IPS DF 6.9 (cell line): ENCODE measurements at regions not wholly inside any gene's neighbourhood (a gene's known extent, or its start where the extent isn't known, plus 50 kb on each side); places are given as distances from the start of the nearest gene placed in this dataset.

Experiments used
- DNase-seq: peaks from one replicate; pipeline ENCODE4 v3.0.0-alpha.2; 2013; ENCODE audit warnings: low read depth, low spot score
- H3K27ac ChIP-seq: one replicate; pipeline ENCODE4 v1.5.1; 2013; ENCODE audit warnings: low read length, control low read depth
- H3K27me3 ChIP-seq: 2 replicates; pipeline ENCODE4 v1.6.1; 2013; ENCODE audit warnings: mild to moderate bottlenecking, low read length; ENCODE audit not compliant: control insufficient read depth, insufficient read depth
- H3K36me3 ChIP-seq: 2 replicates; pipeline ENCODE4 v1.6.1; 2013; ENCODE audit warnings: low read length; ENCODE audit not compliant: control insufficient read depth, insufficient read depth
- H3K4me1 ChIP-seq: 2 replicates; pipeline ENCODE4 v1.6.1; 2013; ENCODE audit warnings: low read length; ENCODE audit not compliant: control insufficient read depth, insufficient read depth
- H3K4me3 ChIP-seq: 2 replicates; pipeline ENCODE4 v1.5.1; 2013; ENCODE audit warnings: mild to moderate bottlenecking, low read length
- H3K9me3 ChIP-seq: 2 replicates; pipeline ENCODE4 v1.6.1; 2013; ENCODE audit warnings: low read length, inconsistent platforms; ENCODE audit not compliant: control insufficient read depth, insufficient read depth
- WGBS: extraction: QIAGEN DNeasy Blood & Tissue Kit; methylation state at CpG from one replicate; pipeline ENCODE4 v1.1.7; 2013; ENCODE audit warnings: mixed read lengths, missing lambda C conversion rate; ENCODE audit not compliant: insufficient read length, insufficient coverage; 5-methylcytosine and 5-hydroxymethylcytosine counted together

DNA sequence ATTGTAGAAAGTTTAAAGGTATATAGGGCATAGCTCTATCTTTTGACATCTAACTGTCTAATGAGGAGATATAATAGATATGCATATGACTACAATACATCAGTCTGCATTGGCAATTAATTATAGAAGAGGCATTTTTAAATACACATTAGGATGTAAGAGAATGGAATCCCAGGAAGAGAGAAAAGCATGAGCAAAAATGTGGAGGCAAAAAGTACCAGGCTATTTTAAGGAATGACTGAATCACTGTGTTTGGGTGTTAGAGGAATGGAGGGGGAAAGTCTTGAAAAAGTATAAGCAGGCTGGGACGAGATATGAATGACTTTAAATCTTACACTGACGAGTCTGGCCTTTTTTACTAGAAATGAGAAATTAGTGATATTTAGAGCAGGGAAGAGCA, 138.4 kb upstream of the ZNF462 start:
- no peak overlapping the region for H3K27ac ChIP-seq
- H3K4me3 ChIP-seq, result no peak overlapping the region
- H3K4me1 ChIP-seq, result no peaks in the 10 kb centered on the region
- DNase-seq, result no peak
- H3K27me3 ChIP-seq, result no peaks in the 10 kb centered on the region
- H3K9me3 ChIP-seq, result no peaks in the 10 kb centered on the region
- no peaks in the 10 kb centered on the region for H3K36me3 ChIP-seq
- WGBS, result no CpG with 5 or more reads among the region's 2 CpGs

DNA sequence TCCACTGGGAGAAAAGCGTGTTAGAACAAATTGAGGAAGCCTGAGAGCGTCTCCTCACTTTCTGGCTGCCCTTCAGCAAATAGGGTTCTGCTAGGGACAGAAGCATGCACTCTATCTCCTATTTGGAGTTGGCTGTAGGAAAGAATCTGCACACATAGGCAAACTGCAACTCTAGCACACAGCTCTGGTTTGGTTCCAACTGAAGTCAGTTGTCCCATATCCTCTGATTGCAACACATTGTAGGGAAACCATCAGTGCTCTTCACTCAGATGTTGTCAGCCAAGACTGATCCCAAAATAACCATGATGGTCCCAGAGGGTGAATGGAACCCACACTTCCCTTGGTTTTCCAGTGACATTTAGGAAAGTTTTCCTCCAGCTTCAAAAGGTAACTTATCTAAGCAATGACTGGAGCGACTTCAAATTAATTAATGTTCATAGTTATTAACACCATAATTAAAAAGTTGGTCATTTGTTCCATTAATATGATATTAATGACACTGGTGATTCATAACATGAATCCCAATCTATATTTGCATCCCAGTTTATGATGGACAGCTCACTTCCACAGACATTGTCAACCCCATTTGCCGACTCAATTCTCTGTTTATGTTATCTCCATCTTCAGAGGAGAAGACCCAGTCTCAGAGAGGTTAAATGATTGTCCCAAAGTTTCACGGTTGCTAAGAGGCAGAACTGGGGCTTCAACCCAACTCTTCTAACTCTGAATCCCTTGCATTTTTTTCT, 136.7 kb upstream of the ZNF462 start:
- no CpG with 5 or more reads among the region's 5 CpGs for WGBS
- no peak overlapping the region for H3K4me3 ChIP-seq
- no peaks in the 10 kb centered on the region for H3K36me3 ChIP-seq
- no peak for DNase-seq
- no peak overlapping the region for H3K27ac ChIP-seq
- H3K27me3 ChIP-seq, result no peaks in the 10 kb centered on the region
- no peaks in the 10 kb centered on the region for H3K9me3 ChIP-seq
- H3K4me1 ChIP-seq, result no peaks in the 10 kb centered on the region

- WGBS, result no CpG with 5 or more reads among the region's 3 CpGs
- Histone ChIP-seq H3K27ac (no peak overlapping the region), H3K27me3 (no peaks in the 10 kb centered on the region), H3K9me3 (no peaks in the 10 kb centered on the region), H3K4me3 (no peak overlapping the region), H3K36me3 (no peaks in the 10 kb centered on the region), H3K4me1 (no peaks in the 10 kb centered on the region)
- no peak for DNase-seq
Measured at GRCh38 chr9:106727969-106728368, 135.0 kb upstream of the ZNF462 start.

DNA sequence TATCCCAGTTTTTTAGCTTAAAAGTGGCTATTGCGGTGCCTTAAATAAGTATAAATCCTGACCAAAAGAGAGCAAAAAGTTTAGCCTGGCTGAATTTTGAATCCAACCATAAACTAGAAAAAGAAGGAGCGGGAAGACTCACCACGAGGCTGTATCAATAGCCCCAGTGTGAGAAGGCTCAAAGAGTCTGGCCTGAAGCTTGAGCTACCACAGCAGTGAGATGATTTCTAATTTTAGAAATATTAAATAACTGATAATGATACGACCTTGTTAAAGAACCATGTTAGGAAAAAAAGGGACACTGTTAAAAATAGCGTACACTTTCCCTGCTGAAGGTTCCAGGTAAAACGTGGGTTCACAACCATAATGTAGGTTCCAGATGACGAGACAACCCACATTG, 134.1 kb upstream of the ZNF462 start:
- no peak for DNase-seq
- Histone ChIP-seq H3K4me1 (no peaks in the 10 kb centered on the region), H3K9me3 (no peaks in the 10 kb centered on the region), H3K27ac (no peak overlapping the region), H3K27me3 (no peaks in the 10 kb centered on the region), H3K4me3 (no peak overlapping the region), H3K36me3 (no peaks in the 10 kb centered on the region)
- no CpG with 5 or more reads among the region's 7 CpGs for WGBS

- no peaks in the 10 kb centered on the region for H3K9me3 ChIP-seq
- H3K4me3 ChIP-seq, result no peak overlapping the region
- H3K27ac ChIP-seq, result no peak overlapping the region
- no peaks in the 10 kb centered on the region for H3K4me1 ChIP-seq
- no peaks in the 10 kb centered on the region for H3K36me3 ChIP-seq
- WGBS, result no CpG with 5 or more reads among the region's 1 CpG
- H3K27me3 ChIP-seq, result no peaks in the 10 kb centered on the region
- DNase-seq, result no peak
Measured at GRCh38 chr9:106731910-106732309, 131.1 kb upstream of the ZNF462 start.

- no peak for DNase-seq
- Histone ChIP-seq H3K9me3 (no peaks in the 10 kb centered on the region), H3K4me1 (no peaks in the 10 kb centered on the region), H3K4me3 (no peak overlapping the region), H3K27me3 (no peaks in the 10 kb centered on the region), H3K36me3 (no peaks in the 10 kb centered on the region), H3K27ac (no peak overlapping the region)
- WGBS, result no CpG with 5 or more reads among the region's 3 CpGs
Measured at GRCh38 chr9:106733828-106734380, 129.1 kb upstream of the ZNF462 start.

DNA sequence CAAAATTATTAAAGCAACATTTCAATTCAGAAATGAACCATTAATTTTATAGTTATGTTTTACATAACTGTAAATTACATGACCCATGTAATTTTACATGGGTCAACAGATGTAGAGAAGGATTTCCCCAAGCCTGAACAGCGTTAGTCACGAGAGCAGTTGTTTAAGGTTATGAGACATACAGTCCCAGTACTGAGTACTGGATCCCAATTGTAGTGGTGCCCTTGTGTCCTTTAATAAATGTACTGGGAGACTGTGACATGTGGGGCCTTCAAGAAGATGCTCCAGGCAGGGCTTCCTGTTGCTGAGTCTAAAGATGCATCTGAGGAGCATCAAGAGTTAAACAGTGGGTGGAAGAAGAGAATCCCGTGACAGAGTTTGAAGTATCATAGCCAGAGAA, 125.5 kb upstream of the ZNF462 start:
- Histone ChIP-seq H3K36me3 (no peaks in the 10 kb centered on the region), H3K9me3 (no peaks in the 10 kb centered on the region), H3K27me3 (no peaks in the 10 kb centered on the region), H3K27ac (no peak overlapping the region), H3K4me1 (no peaks in the 10 kb centered on the region), H3K4me3 (no peak overlapping the region)
- no peak for DNase-seq
- whole genome bisulfite sequencing, result no CpG with 5 or more reads among the region's 3 CpGs

DNA sequence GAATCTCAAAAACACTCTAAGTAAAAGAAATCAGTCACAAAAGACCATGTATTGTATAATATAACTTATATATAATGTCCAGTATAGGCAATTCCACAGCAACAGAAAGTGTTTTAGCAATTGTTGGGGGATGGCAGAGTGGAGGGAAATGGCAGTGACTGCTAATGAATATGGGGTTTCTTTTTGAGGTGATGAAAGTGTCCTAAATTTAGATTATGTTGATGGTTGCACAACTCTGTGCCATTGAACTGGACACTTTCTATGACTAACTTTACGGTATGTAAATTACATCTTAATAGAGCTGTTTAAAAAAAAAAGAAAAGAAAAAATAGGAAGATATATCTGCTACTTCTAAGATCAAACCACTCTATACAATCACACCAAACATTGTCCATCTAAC, 124.9 kb upstream of the ZNF462 start:
- no peaks in the 10 kb centered on the region for H3K36me3 ChIP-seq
- DNase-seq, result no peak
- no peaks in the 10 kb centered on the region for H3K9me3 ChIP-seq
- H3K4me1 ChIP-seq, result no peaks in the 10 kb centered on the region
- no peak overlapping the region for H3K27ac ChIP-seq
- H3K4me3 ChIP-seq, result no peak overlapping the region
- no peaks in the 10 kb centered on the region for H3K27me3 ChIP-seq
- no CpG with 5 or more reads among the region's 1 CpG for WGBS

GRCh38 chr9:106745457-106745856, 117.5 kb upstream of the ZNF462 start:
- H3K27me3 ChIP-seq, result no peaks in the 10 kb centered on the region
- WGBS, result no CpG with 5 or more reads among the region's 1 CpG
- DNase-seq, result no peak
- H3K4me1 ChIP-seq, result no peaks in the 10 kb centered on the region
- no peaks in the 10 kb centered on the region for H3K36me3 ChIP-seq
- H3K27ac ChIP-seq, result no peak overlapping the region
- H3K9me3 ChIP-seq, result no peaks in the 10 kb centered on the region
- H3K4me3 ChIP-seq, result no peak overlapping the region

- DNase-seq, result no peak
- H3K36me3 ChIP-seq, result no peaks in the 10 kb centered on the region
- H3K27ac ChIP-seq, result no peak overlapping the region
- H3K27me3 ChIP-seq, result no peaks in the 10 kb centered on the region
- no peak overlapping the region for H3K4me3 ChIP-seq
- H3K4me1 ChIP-seq, result no peaks in the 10 kb centered on the region
- no peaks in the 10 kb centered on the region for H3K9me3 ChIP-seq
Measured at GRCh38 chr9:106745876-106746275, 117.1 kb upstream of the ZNF462 start.

DNA sequence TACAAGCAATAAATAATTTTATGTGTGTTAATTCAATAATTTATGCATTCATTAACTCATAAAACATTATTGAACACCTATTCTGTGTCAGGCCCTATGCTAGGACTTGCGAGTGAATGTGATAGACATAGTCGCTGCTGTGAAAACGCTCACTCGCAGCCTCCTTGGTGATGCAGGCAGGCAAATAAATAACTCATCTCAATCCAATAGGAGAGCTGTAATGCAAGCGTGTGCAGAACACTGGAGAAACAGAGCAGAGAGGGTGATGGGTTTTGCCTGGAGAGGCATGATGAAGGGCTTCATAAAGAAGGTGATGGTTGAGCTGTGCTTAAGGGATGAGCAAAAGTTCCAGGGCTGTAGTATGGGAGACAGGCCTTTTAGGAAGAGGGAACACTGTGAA, 111.3 kb upstream of the ZNF462 start:
- H3K4me1 ChIP-seq, result no peaks in the 10 kb centered on the region
- DNase-seq, result no peak
- no peak overlapping the region for H3K27ac ChIP-seq
- no peaks in the 10 kb centered on the region for H3K36me3 ChIP-seq
- WGBS, result no CpG with 5 or more reads among the region's 5 CpGs
- no peak overlapping the region for H3K4me3 ChIP-seq
- no peaks in the 10 kb centered on the region for H3K9me3 ChIP-seq
- H3K27me3 ChIP-seq, result no peaks in the 10 kb centered on the region
